HCT116 (cell line): ENCODE measurements at regions not wholly inside any gene's neighbourhood (a gene's known extent, or its start where the extent isn't known, plus 50 kb on each side); places are given as distances from the start of the nearest gene placed in this dataset.

Experiments used
- ATAC-seq: fragments of 200-7000 bp; cut with Tn5 transposase; 2 replicates; pipeline ENCODE4 v1.9.1; 2020; ENCODE audit warnings: mild to moderate bottlenecking, moderate library complexity
- BruUV-seq: library from RNA; stranded (reverse); fragments of 400-500 nt; replicated peaks from 2 replicates; lab custom pipeline; 2021; lab: Mats Ljungman, UMichigan
- CTCF ChIA-PET: fragments of 300-600 bp; sonication (Branson Sonifier 250); formaldehyde crosslinking; loops from one replicate; lab custom pipeline; 2021; ENCODE audit warnings: antibody characterized with exemption; lab: Charles Lee
- POLR2A ChIA-PET: fragments of 300-600, 350-600 bp; sonication (Branson Sonifier 250); formaldehyde crosslinking; loops from one replicate; lab custom pipeline; 2021; ENCODE audit warnings: antibody characterized with exemption; lab: Charles Lee
- RAD21 ChIA-PET, 2 experiments: fragments of 300-600 bp; sonication (Branson Sonifier 250); formaldehyde crosslinking; loops; one replicate each; lab custom pipeline; 2023; ENCODE audit warnings: low total read pairs in 2 of 2; ENCODE audit not compliant: uncharacterized antibody in 2 of 2, unreplicated experiment in 2 of 2, low non-redundant PET in 1 of 2; lab: Charles Lee
- DNase-seq: peaks from one replicate; pipeline ENCODE4 v3.0.0-alpha.2; 2010; ENCODE audit warnings: low read depth, low spot score
- H2AFZ ChIP-seq: fragments of 200-600 bp; shearing (Covaris generic), sonication (generic); 2 replicates; pipeline ENCODE4 v1.6.1; 2017; ENCODE audit warnings: low read depth, mixed run types, mixed read lengths, antibody characterized with exemption, low read length; ENCODE audit not compliant: poor library complexity, severe bottlenecking
- H3K27ac ChIP-seq: 2 replicates; pipeline ENCODE4 v1.5.1; 2012; ENCODE audit warnings: low read depth, low read length
- H3K27me3 ChIP-seq: fragments of 200-600 bp; sonication (generic); 2 replicates; pipeline ENCODE4 v1.6.1; 2016; ENCODE audit warnings: mixed run types, low read length, mixed read lengths; ENCODE audit not compliant: insufficient read depth
- H3K36me3 ChIP-seq, 2 experiments: fragments of 200-500 bp in 1 of 2; fragments of 200-600 bp in 1 of 2; sonication (Bioruptor generic) in 1 of 2; sonication (generic) in 1 of 2; 2 replicates each; pipeline versions ENCODE4 v1.5.1 to v1.6.1; 2014 to 2016; ENCODE audit warnings: low read length in 2 of 2, inconsistent platforms in 1 of 2, mixed read lengths in 1 of 2, mixed run types in 1 of 2; ENCODE audit not compliant: insufficient read depth in 2 of 2, control insufficient read depth in 1 of 2
- H3K4me1 ChIP-seq, 2 experiments: fragments of 200-600 bp in 1 of 2; sonication (generic) in 1 of 2; 2 replicates each; pipeline versions ENCODE4 v1.5.1 to v1.6.1; 2012 to 2017; ENCODE audit warnings: low read length in 2 of 2, inconsistent platforms in 1 of 2, mild to moderate bottlenecking in 1 of 2, mixed read lengths in 1 of 2, mixed run types in 1 of 2, moderate library complexity in 1 of 2; ENCODE audit not compliant: insufficient read depth in 2 of 2, control insufficient read depth in 1 of 2
- H3K4me2 ChIP-seq: fragments of 200-600 bp; sonication (generic); 2 replicates; pipeline ENCODE4 v1.6.1; 2017; ENCODE audit warnings: mixed run types, low read length, mixed read lengths
- H3K4me3 ChIP-seq, 2 experiments: fragments of 200-600 bp in 1 of 2; sonication (generic) in 1 of 2; replicated peaks in 1 of 2; 2 replicates each; pipeline ENCODE4 v1.5.1; 2011 to 2016; ENCODE audit warnings: low read length in 2 of 2, control low read depth in 1 of 2, low read depth in 1 of 2, mild to moderate bottlenecking in 1 of 2, mixed read lengths in 1 of 2, mixed run types in 1 of 2
- H3K79me2 ChIP-seq: fragments of 200-600 bp; sonication (generic); 2 replicates; pipeline ENCODE4 v1.6.1; 2017; ENCODE audit warnings: mild to moderate bottlenecking, mixed run types, low read length, moderate library complexity, mixed read lengths; ENCODE audit not compliant: insufficient read depth
- H3K9ac ChIP-seq: fragments of 200-600 bp; sonication (generic); 2 replicates; pipeline ENCODE4 v1.6.1; 2016; ENCODE audit warnings: low read length, mixed read lengths
- H3K9me2 ChIP-seq: fragments of 200-600 bp; sonication (generic), shearing (Covaris generic); 2 replicates; pipeline ENCODE4 v1.6.1; 2017; ENCODE audit warnings: mixed run types, mild to moderate bottlenecking, moderate library complexity; ENCODE audit not compliant: insufficient read depth
- H3K9me3 ChIP-seq, 2 experiments: fragments of 200-500 bp in 1 of 2; fragments of 200-600 bp in 1 of 2; sonication (Bioruptor generic) in 1 of 2; sonication (generic) in 1 of 2; 2 replicates each; pipeline ENCODE4 v1.6.1; 2014 to 2017; ENCODE audit warnings: low read length in 2 of 2, mixed read lengths in 2 of 2, inconsistent platforms in 1 of 2, low read depth in 1 of 2, mild to moderate bottlenecking in 1 of 2, mixed run types in 1 of 2, moderate library complexity in 1 of 2; ENCODE audit not compliant: control insufficient read depth in 1 of 2, insufficient read depth in 1 of 2
- H4K20me1 ChIP-seq: fragments of 200-600 bp; sonication (generic), shearing (Covaris generic); 2 replicates; pipeline ENCODE4 v1.6.1; 2017; ENCODE audit warnings: mixed run types, mild to moderate bottlenecking, moderate library complexity; ENCODE audit not compliant: insufficient read depth
- ATF3 ChIP-seq: IDR thresholded peaks from 2 replicates; pipeline ENCODE4 v1.6.1; 2012
- CEBPB ChIP-seq: IDR thresholded peaks from 2 replicates; pipeline ENCODE4 v1.6.1; 2012; ENCODE audit warnings: low read depth
- EGR1 ChIP-seq: IDR thresholded peaks from 2 replicates; pipeline ENCODE4 v1.6.1; 2012; ENCODE audit warnings: low read depth
- ELF1 ChIP-seq: IDR thresholded peaks from 2 replicates; pipeline ENCODE4 v1.6.1; 2012; ENCODE audit warnings: low read depth, borderline replicate concordance
- EZH2 ChIP-seq: fragments of 200-600 bp; sonication (generic); IDR thresholded peaks from 2 replicates; pipeline ENCODE4 v1.6.1; 2017; ENCODE audit warnings: antibody characterized with exemption, mixed run types
- EZH2phosphoT487 ChIP-seq: fragments of 200-600 bp; IDR thresholded peaks from 2 replicates; pipeline ENCODE4 v1.6.1; 2018; ENCODE audit warnings: antibody characterized with exemption, borderline replicate concordance
- FOSL1 ChIP-seq: IDR thresholded peaks from 2 replicates; pipeline ENCODE4 v1.6.1; 2012; ENCODE audit warnings: low read depth
- JUND ChIP-seq: IDR thresholded peaks from 2 replicates; pipeline ENCODE4 v1.6.1; 2012
- MAX ChIP-seq: IDR thresholded peaks from 2 replicates; pipeline ENCODE4 v1.6.1; 2012
- POLR2AphosphoS5 ChIP-seq: IDR thresholded peaks from 2 replicates; pipeline ENCODE4 v1.6.1; 2011; ENCODE audit warnings: mild to moderate bottlenecking, low read depth, low read length, moderate library complexity
- REST ChIP-seq: IDR thresholded peaks from 2 replicates; pipeline ENCODE4 v1.6.1; 2012; ENCODE audit warnings: low read depth
- SIN3A ChIP-seq: IDR thresholded peaks from 2 replicates; pipeline ENCODE4 v1.6.1; 2012; ENCODE audit warnings: low read depth
- SP1 ChIP-seq: IDR thresholded peaks from 2 replicates; pipeline ENCODE4 v1.6.1; 2012; ENCODE audit warnings: low read depth
- SRF ChIP-seq: IDR thresholded peaks from 2 replicates; pipeline ENCODE4 v1.6.1; 2012; ENCODE audit warnings: low read depth
- TCF7L2 ChIP-seq: IDR thresholded peaks from 2 replicates; pipeline ENCODE4 v1.7.0; 2011; ENCODE audit warnings: borderline replicate concordance, inconsistent platforms; ENCODE audit not compliant: insufficient read depth, insufficient read length; ENCODE audit errors: extremely low read depth
- YY1 ChIP-seq: IDR thresholded peaks from 2 replicates; pipeline ENCODE4 v1.6.1; 2011; ENCODE audit warnings: low read length, low read depth, moderate library complexity, mild to moderate bottlenecking; ENCODE audit not compliant: insufficient replicate concordance; ENCODE audit errors: extremely low read depth
- ZBTB33 ChIP-seq: IDR thresholded peaks from 2 replicates; pipeline ENCODE4 v1.6.1; 2011; ENCODE audit warnings: mild to moderate bottlenecking, low read length, moderate library complexity; ENCODE audit not compliant: insufficient replicate concordance; ENCODE audit errors: extremely low read depth
- ZFX ChIP-seq: fragments of 450-650 bp; IDR thresholded peaks from 2 replicates; pipeline ENCODE4 v1.6.1; 2017
- ZNF274 ChIP-seq: fragments of 200-500 bp; sonication (Bioruptor generic); IDR thresholded peaks from 2 replicates; pipeline ENCODE4 v1.6.1; 2014; ENCODE audit warnings: mild to moderate bottlenecking, low read depth, low read length, inconsistent platforms
- intact Hi-C: fragments of 100-400 bp; cut with micrococcal nuclease; formaldehyde crosslinking; loops from 2 replicates; pipeline ENCODE4 v1.10.0; 2022

GRCh38 chr5:57896576-57896975 lies 414.0 kb upstream of the ACTBL2 start:
- no peaks in the 10 kb centered on the region for H3K9me3 ChIP-seq
- no peaks in the 10 kb centered on the region for H3K9me2 ChIP-seq
- DNase-seq (no peak), ATAC-seq (no peak)
- no peak overlapping the region for H3K4me3 ChIP-seq
- H3K27ac ChIP-seq: no peak overlapping the region
- H3K27me3 ChIP-seq: no peaks in the 10 kb centered on the region
- no TSS peak for BruUV-seq
- H3K9ac ChIP-seq: no peak overlapping the region
- CTCF ChIA-PET: no interaction called here
- no peaks in the 10 kb centered on the region for H4K20me1 ChIP-seq
- no peaks in the 10 kb centered on the region for H3K4me1 ChIP-seq
- no peak overlapping the region for H2AFZ ChIP-seq
- TF ChIP-seq EGR1 (no peak), ZBTB33 (no peak), ZNF274 (no peak), POLR2AphosphoS5 (no peak), EZH2phosphoT487 (no peak), MAX (no peak), SRF (no peak), ELF1 (no peak), ZFX (no peak), REST (no peak), TCF7L2 (no peak), CEBPB (no peak), EZH2 (no peak), SP1 (no peak), SIN3A (no peak), FOSL1 (no peak), JUND (no peak), YY1 (no peak), ATF3 (no peak)
- TF ChIP-seq, all 23 proteins: peak for 0
- H3K36me3 ChIP-seq: no peaks in the 10 kb centered on the region
- no peaks in the 10 kb centered on the region for H3K79me2 ChIP-seq
- no peak overlapping the region for H3K4me2 ChIP-seq
- intact Hi-C loops: no loop called here
- ChIA-PET POLR2A (no interaction called here), RAD21 (no interaction called here)
